DOHH2 (cell line): ENCODE measurements at regions not wholly inside any gene's neighbourhood (a gene's known extent, or its start where the extent isn't known, plus 50 kb on each side); places are given as distances from the start of the nearest gene placed in this dataset.

ENCODE experiments used
- EZH2phosphoT487 ChIP-seq: fragments of 200-600 bp; sonication (generic); IDR thresholded peaks from 2 replicates; pipeline ENCODE4 v1.6.1; 2017; ENCODE audit warnings: borderline replicate concordance, mild to moderate bottlenecking, antibody characterized with exemption, low read length, moderate library complexity, mixed read lengths
- TF ChIP-seq, protein P1 (sequence below): fragments of 200-600 bp; sonication (generic); IDR thresholded peaks from one replicate; pipeline ENCODE4 v1.5.1; 2014; ENCODE audit warnings: antibody characterized with exemption, mild to moderate bottlenecking, low read depth, low read length; ENCODE audit not compliant: poor library complexity, severe bottlenecking

DNA sequence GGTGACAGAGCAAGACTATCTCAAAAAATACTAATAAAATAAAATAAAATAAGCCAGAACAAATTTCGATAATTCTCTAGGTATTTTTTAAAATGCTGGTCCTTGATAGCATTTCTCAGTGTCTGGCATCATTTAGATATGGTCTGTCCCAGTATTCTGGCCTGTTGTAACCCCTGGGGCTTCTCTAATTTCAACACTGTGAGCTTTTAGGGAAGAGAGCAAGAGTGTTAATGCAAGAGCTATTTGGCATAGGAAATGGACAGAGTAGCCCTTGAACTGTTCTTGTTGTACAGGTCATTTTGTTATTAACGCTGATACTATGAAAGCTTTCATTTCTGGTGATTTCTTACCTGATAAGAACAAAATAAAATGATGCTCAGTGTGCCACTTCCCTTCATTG is 112.2 kb upstream of the ZNF608 start:
- TF ChIP-seq, protein P1, sequence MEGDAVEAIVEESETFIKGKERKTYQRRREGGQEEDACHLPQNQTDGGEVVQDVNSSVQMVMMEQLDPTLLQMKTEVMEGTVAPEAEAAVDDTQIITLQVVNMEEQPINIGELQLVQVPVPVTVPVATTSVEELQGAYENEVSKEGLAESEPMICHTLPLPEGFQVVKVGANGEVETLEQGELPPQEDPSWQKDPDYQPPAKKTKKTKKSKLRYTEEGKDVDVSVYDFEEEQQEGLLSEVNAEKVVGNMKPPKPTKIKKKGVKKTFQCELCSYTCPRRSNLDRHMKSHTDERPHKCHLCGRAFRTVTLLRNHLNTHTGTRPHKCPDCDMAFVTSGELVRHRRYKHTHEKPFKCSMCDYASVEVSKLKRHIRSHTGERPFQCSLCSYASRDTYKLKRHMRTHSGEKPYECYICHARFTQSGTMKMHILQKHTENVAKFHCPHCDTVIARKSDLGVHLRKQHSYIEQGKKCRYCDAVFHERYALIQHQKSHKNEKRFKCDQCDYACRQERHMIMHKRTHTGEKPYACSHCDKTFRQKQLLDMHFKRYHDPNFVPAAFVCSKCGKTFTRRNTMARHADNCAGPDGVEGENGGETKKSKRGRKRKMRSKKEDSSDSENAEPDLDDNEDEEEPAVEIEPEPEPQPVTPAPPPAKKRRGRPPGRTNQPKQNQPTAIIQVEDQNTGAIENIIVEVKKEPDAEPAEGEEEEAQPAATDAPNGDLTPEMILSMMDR = no peak
- TF ChIP-seq EZH2phosphoT487 = no peak
